ENCODE measurements at regions not wholly inside any gene's neighbourhood (a gene's known extent, or its start where the extent isn't known, plus 50 kb on each side); places are given as distances from the start of the nearest gene placed in this dataset.
"Not testable (repeated sequence)": the region's sequence is repeated elsewhere in the genome, so short reads cannot be mapped to it uniquely, and the experiment has no call there.

DNA sequence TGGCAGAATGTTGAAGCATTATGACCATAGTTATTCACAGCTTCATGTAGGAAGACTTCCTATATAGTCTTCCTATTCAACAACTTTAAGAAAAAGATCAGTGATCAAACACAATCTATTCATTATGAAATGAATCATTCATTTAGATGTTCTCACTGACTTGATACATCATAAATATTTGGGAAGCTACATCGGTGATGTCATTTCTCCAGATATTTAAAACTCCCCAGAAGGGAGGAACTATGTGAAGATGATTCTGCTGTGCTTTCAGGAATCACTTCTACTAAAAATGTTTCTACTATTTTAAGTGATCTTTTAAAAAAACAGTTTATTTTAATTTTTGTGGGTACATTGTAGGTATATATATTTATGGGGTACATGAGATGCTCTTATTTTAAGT lies 316.4 kb downstream of the BCAT1 start:
- TF ChIP-seq, protein P1, sequence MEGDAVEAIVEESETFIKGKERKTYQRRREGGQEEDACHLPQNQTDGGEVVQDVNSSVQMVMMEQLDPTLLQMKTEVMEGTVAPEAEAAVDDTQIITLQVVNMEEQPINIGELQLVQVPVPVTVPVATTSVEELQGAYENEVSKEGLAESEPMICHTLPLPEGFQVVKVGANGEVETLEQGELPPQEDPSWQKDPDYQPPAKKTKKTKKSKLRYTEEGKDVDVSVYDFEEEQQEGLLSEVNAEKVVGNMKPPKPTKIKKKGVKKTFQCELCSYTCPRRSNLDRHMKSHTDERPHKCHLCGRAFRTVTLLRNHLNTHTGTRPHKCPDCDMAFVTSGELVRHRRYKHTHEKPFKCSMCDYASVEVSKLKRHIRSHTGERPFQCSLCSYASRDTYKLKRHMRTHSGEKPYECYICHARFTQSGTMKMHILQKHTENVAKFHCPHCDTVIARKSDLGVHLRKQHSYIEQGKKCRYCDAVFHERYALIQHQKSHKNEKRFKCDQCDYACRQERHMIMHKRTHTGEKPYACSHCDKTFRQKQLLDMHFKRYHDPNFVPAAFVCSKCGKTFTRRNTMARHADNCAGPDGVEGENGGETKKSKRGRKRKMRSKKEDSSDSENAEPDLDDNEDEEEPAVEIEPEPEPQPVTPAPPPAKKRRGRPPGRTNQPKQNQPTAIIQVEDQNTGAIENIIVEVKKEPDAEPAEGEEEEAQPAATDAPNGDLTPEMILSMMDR (IDR thresholded peaks at IDR 0.05; ENCODE audit: insufficient read depth, low read length, severe bottlenecking), result no peak
- no peak for FAIRE-seq

DNA sequence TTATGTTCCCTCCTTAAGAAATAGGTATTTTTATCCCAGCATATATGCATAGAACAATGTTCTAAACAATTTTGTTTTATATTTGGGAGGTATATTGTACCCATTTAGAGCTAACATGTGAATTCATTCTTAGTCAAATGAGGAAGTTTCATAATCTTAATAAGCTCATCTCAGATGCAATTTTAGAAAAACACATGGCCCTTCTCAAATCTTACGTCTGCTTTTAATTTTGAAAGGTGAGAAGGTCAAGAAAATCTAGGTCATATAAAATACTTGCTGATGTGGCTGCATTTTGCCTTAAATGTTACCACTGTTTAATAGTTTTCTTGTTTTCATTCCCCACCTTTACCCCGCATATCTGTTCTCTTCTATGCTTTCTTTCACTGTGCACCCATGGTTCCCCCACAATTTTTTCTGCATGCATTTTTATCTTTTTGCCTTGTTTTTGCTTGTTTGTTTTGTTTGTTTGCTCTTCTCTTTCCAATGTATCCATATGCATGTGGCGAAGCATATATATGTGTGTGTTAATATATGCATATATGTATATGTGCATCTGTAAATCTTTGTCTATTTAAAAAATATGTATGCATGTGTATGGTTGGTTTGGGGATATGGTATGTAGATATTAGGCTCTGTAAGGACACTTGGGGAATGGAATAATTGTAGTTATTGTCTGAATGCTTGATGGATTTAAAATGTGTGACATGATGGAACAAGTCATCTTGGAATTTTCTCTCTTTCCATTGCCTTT lies 317.1 kb downstream of the BCAT1 start:
- DNase-seq (ENCODE audit: low read depth), result no peak
- no peak for FAIRE-seq
- H3K4me3 ChIP-seq (ENCODE audit: low read depth, low read length), result no peak overlapping the region
- H3K27me3 ChIP-seq (ENCODE audit: control insufficient read depth, insufficient read depth, low read length), result no peaks in the 10 kb centered on the region
- TF ChIP-seq, protein P1 (IDR thresholded peaks at IDR 0.05; ENCODE audit: insufficient read depth, low read length, severe bottlenecking), result no peak
- no peaks in the 10 kb centered on the region for H3K36me3 ChIP-seq (ENCODE audit: control insufficient read depth, insufficient read depth, low read length)

More for the DNA sequence above, 316.4 kb downstream of the BCAT1 start:
- no peak for DNase-seq (ENCODE audit: low read depth)
- H3K4me3 ChIP-seq (ENCODE audit: low read depth, low read length), result no peak overlapping the region
- H3K27me3 ChIP-seq (ENCODE audit: control insufficient read depth, insufficient read depth, low read length), result no peaks in the 10 kb centered on the region
- no peaks in the 10 kb centered on the region for H3K36me3 ChIP-seq (ENCODE audit: control insufficient read depth, insufficient read depth, low read length)

DNA sequence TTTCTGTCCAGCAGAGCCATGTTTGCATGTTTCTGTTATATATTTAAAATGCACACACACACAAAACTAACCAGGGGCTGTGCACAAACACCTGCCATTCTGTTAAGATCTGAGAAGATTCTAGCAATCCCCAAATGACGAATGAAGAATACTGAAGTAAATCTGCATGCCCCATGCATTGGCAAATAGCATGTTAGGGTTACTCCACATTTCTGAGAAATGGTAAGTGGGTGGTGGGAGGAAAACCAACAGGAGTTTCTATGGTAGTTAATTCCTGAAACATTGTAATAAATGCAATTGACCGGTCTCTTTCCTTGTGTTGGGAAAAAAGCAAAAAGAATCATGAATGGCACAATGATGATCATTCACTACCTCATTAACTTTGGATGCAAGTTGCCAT lies 318.0 kb downstream of the BCAT1 start:
- DNase-seq (ENCODE audit: low read depth) (no peak), FAIRE-seq (no peak)
- Histone ChIP-seq H3K4me3 (ENCODE audit: low read depth, low read length) (no peak overlapping the region), H3K27me3 (ENCODE audit: control insufficient read depth, insufficient read depth, low read length) (no peaks in the 10 kb centered on the region), H3K36me3 (ENCODE audit: control insufficient read depth, insufficient read depth, low read length) (no peaks in the 10 kb centered on the region)
- TF ChIP-seq, protein P1 (IDR thresholded peaks at IDR 0.05; ENCODE audit: insufficient read depth, low read length, severe bottlenecking), result no peak

DNA sequence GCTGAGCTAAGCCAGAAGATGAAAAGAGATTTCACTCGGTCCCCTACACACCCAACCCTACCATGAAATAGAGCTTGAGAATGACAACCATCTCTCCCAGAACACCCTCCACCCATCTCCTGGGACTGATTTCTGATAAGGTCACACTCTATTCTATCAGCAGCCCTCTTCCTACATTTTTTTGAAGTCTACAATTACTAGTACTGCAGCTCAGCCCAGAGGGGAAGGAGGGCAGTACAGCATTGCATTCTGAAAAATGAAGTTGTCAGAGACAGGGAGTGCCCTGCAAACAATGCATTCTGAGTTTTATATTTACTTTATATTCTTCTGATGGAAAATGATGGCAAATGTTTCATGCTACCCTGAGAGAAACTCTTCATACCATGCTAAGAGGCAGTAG lies 318.5 kb downstream of the BCAT1 start:
- FAIRE-seq (no peak), DNase-seq (ENCODE audit: low read depth) (no peak)
- Histone ChIP-seq H3K4me3 (ENCODE audit: low read depth, low read length) (no peak overlapping the region), H3K27me3 (ENCODE audit: control insufficient read depth, insufficient read depth, low read length) (no peaks in the 10 kb centered on the region), H3K36me3 (ENCODE audit: control insufficient read depth, insufficient read depth, low read length) (no peaks in the 10 kb centered on the region)
- TF ChIP-seq, protein P1 (IDR thresholded peaks at IDR 0.05; ENCODE audit: insufficient read depth, low read length, severe bottlenecking), result peak; percentile 3

DNA sequence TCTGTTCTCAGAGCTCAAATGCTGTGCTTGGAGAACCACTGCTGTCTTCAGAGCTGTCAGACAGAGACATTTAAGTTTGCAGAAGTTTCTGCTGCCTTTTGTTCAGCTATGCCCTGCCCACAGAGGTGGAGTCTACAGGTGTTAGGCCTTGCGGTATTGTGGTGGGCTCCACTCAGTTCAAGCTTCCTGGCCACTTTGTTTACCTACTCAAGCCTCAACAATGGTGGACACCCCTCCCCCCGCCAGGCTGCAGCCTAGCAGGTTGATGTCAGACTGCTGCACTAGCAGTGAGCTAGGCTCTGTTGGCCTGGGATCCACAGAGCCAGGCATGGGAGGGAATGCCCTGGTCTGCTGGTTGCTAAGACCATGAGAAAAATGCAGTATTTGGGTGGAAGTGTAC lies 323.8 kb downstream of the BCAT1 start:
- TF ChIP-seq, protein P1 (IDR thresholded peaks at IDR 0.05; ENCODE audit: insufficient read depth, low read length, severe bottlenecking), result no peak
- no peak overlapping the region for H3K4me3 ChIP-seq (ENCODE audit: low read depth, low read length)
- H3K36me3 ChIP-seq (ENCODE audit: control insufficient read depth, insufficient read depth, low read length), result no peaks in the 10 kb centered on the region
- no peak for DNase-seq (ENCODE audit: low read depth)
- FAIRE-seq, result no peak
- no peaks in the 10 kb centered on the region for H3K27me3 ChIP-seq (ENCODE audit: control insufficient read depth, insufficient read depth, low read length)

DNA sequence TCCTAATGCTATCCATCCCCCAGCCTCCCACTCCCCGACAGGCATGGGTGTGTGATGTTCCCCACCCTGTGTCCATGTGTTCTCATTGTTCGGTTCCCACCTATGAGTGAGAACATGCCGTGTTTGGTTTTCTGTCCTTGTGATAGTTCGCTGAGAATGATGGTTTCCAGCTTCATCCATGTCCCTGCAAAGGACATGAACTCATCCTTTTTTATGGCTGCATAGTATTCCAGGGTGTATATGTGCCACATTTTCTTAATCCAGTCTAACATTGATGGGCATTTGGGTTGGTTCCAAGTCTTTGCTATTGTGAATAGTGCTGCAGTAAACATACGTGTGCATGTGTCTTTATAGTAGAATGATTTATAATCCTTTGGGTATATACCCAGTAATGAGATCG lies 328.9 kb downstream of the BCAT1 start:
- FAIRE-seq; H3K36me3 ChIP-seq (ENCODE audit: control insufficient read depth, insufficient read depth, low read length); DNase-seq (ENCODE audit: low read depth); H3K4me3 ChIP-seq (ENCODE audit: low read depth, low read length); H3K27me3 ChIP-seq (ENCODE audit: control insufficient read depth, insufficient read depth, low read length): not testable (repeated sequence)

Data from bronchial epithelial cell (primary cell).